Fibroblast of lung (primary cell): ENCODE measurements at regions not wholly inside any gene's neighbourhood (a gene's known extent, or its start where the extent isn't known, plus 50 kb on each side); places are given as distances from the start of the nearest gene placed in this dataset.

Experiments used
- DNase-seq, 2 donors: peaks; one replicate each; pipeline versions ENCODE4 v3.0.0 to v3.0.0-alpha.2; 2010; ENCODE audit warnings: low read depth in 2 of 2
- H2AFZ ChIP-seq: 2 replicates; pipeline ENCODE4 v1.5.1; 2012; ENCODE audit warnings: low read length, control low read depth, inconsistent platforms
- H3K27ac ChIP-seq: 2 replicates; pipeline ENCODE4 v1.5.1; 2011; ENCODE audit warnings: low read length, control low read depth; ENCODE audit not compliant: insufficient read depth
- H3K27me3 ChIP-seq: 2 replicates; pipeline ENCODE4 v1.5.1; 2011; ENCODE audit warnings: mild to moderate bottlenecking, low read length; ENCODE audit not compliant: control insufficient read depth, insufficient read depth
- H3K36me3 ChIP-seq: 2 replicates; pipeline ENCODE4 v1.5.1; 2011; ENCODE audit warnings: low read length; ENCODE audit not compliant: control insufficient read depth, insufficient read depth
- H3K4me1 ChIP-seq: 2 replicates; pipeline ENCODE4 v1.5.1; 2011; ENCODE audit warnings: low read length; ENCODE audit not compliant: control insufficient read depth, insufficient read depth; ENCODE audit errors: extremely low read depth
- H3K4me2 ChIP-seq: 2 replicates; pipeline ENCODE4 v1.5.1; 2011; ENCODE audit warnings: low read length, control low read depth; ENCODE audit not compliant: insufficient read depth; ENCODE audit errors: extremely low read depth
- H3K4me3 ChIP-seq, 4 experiments: fragments of 200-600 bp in 1 of 4; sonication (generic) in 1 of 4; replicated peaks in 1 of 4; 2 replicates each; pipeline ENCODE4 v1.5.1; 2011 to 2016; ENCODE audit warnings: low read length in 4 of 4, low read depth in 3 of 4, mild to moderate bottlenecking in 3 of 4, control low read depth in 2 of 4, inconsistent platforms in 1 of 4, mixed read lengths in 1 of 4; ENCODE audit not compliant: insufficient read depth in 1 of 4; ENCODE audit errors: control extremely low read depth in 1 of 4
- H3K79me2 ChIP-seq: 2 replicates; pipeline ENCODE4 v1.5.1; 2012; ENCODE audit warnings: mild to moderate bottlenecking, low read length, inconsistent platforms; ENCODE audit not compliant: control insufficient read depth, insufficient read depth
- H3K9ac ChIP-seq: 2 replicates; pipeline ENCODE4 v1.5.1; 2011; ENCODE audit warnings: mild to moderate bottlenecking, low read length, control low read depth; ENCODE audit not compliant: insufficient read depth
- H3K9me3 ChIP-seq: 2 replicates; pipeline ENCODE4 v1.5.1; 2012; ENCODE audit warnings: low read depth, low read length; ENCODE audit not compliant: control insufficient read depth, insufficient read depth
- H4K20me1 ChIP-seq: 2 replicates; pipeline ENCODE4 v1.5.1; 2011; ENCODE audit warnings: low read length; ENCODE audit not compliant: control insufficient read depth, insufficient read depth; ENCODE audit errors: extremely low read depth
- CTCF ChIP-seq, 2 donors: IDR thresholded peaks in 1 of 2; conservative IDR thresholded peaks in 1 of 2; 1 replicate in 1 of 2; 2 replicates in 1 of 2; pipeline ENCODE4 v1.5.1; 2011 to 2012; ENCODE audit warnings: low read length in 2 of 2, control low read depth in 1 of 2, inconsistent platforms in 1 of 2, low read depth in 1 of 2, mild to moderate bottlenecking in 1 of 2
- EZH2 ChIP-seq: IDR thresholded peaks from 2 replicates; pipeline ENCODE4 v1.5.1; 2012; ENCODE audit warnings: low read length, control low read depth, mild to moderate bottlenecking; ENCODE audit errors: missing control alignments

DNA sequence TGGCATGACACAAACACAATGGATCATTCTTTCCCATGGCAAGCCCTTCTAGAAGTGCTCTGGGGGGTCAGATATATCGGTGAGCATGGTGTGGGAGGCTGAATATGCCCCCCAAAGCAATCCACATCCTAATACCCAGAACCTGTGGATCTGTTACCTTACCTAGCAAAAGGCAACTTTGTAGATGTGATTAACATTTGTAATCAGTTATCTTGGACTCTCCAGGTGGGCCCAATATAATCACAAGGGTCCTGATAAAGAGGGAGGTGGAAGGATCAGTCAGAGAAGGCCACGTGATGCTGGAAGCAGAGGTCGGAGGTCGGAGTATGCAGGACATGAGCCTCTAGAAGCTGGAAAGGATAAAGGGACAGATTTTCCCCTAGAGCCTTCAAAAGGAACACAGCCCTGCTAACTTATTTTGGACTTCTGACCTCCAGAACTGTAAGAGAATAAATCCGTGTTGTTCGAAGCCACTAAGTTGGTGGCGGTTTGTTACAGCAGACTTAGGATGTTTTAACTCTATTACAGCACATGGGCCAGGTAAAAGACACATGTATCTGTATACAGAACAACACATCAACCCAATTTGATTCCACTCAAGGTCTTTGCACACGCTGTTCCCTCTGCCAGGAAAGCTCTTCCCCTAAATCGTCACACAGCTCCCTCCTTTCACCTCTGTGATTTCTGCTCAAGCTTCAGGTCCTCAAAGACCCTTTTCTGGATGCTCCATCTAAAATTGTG lies 115.3 kb downstream of the NOG start:
- no peak overlapping the region for H3K9ac ChIP-seq
- H3K79me2 ChIP-seq = no peaks in the 10 kb centered on the region
- no peak overlapping the region for H2AFZ ChIP-seq
- H3K4me1 ChIP-seq = no peaks in the 10 kb centered on the region
- no peaks in the 10 kb centered on the region for H3K27me3 ChIP-seq
- no peak for DNase-seq
- no peak overlapping the region for H3K4me3 ChIP-seq
- H3K4me2 ChIP-seq = no peak overlapping the region
- H3K27ac ChIP-seq = no peak overlapping the region
- no peaks in the 10 kb centered on the region for H3K9me3 ChIP-seq
- H4K20me1 ChIP-seq = no peaks in the 10 kb centered on the region
- H3K36me3 ChIP-seq = no peaks in the 10 kb centered on the region
- TF ChIP-seq CTCF (conservative IDR thresholded peaks at IDR 0.05 in 1 of 2, IDR thresholded peaks at IDR 0.05 in 1 of 2; ENCODE audit: low read depth in 1 of 2, low read length in 2 of 2) (no peak), EZH2 (no peak)

DNA sequence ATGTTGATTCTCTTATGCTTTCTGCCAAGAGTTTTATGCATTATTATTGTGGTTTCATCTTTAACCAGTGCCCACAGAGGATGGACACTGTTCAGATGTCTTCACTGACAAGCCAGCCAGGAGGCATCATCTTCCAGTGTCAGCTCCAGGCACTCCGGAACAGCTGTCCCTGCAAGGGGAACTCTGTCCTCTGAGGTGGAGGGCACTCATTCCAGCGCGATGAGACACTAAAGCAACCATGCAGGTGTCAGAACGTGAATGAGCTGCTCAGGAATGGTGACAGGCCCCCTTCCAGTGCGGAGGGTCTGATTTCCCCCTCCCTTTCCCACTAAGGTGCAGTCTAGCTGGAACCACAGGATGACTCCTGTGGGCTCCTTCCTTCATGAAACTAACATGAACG lies 117.5 kb downstream of the NOG start:
- Histone ChIP-seq H3K36me3 (no peaks in the 10 kb centered on the region), H3K4me3 (no peak overlapping the region), H2AFZ (no peak overlapping the region), H3K4me1 (no peaks in the 10 kb centered on the region), H3K79me2 (no peaks in the 10 kb centered on the region), H4K20me1 (no peaks in the 10 kb centered on the region), H3K9ac (no peak overlapping the region), H3K27me3 (no peaks in the 10 kb centered on the region), H3K9me3 (no peaks in the 10 kb centered on the region), H3K27ac (no peak overlapping the region), H3K4me2 (no peak overlapping the region)
- no peak for TF ChIP-seq EZH2
- no peak for TF ChIP-seq CTCF (conservative IDR thresholded peaks at IDR 0.05 in 1 of 2, IDR thresholded peaks at IDR 0.05 in 1 of 2; ENCODE audit: low read depth in 1 of 2, low read length in 2 of 2)
- DNase-seq = no peak

DNA sequence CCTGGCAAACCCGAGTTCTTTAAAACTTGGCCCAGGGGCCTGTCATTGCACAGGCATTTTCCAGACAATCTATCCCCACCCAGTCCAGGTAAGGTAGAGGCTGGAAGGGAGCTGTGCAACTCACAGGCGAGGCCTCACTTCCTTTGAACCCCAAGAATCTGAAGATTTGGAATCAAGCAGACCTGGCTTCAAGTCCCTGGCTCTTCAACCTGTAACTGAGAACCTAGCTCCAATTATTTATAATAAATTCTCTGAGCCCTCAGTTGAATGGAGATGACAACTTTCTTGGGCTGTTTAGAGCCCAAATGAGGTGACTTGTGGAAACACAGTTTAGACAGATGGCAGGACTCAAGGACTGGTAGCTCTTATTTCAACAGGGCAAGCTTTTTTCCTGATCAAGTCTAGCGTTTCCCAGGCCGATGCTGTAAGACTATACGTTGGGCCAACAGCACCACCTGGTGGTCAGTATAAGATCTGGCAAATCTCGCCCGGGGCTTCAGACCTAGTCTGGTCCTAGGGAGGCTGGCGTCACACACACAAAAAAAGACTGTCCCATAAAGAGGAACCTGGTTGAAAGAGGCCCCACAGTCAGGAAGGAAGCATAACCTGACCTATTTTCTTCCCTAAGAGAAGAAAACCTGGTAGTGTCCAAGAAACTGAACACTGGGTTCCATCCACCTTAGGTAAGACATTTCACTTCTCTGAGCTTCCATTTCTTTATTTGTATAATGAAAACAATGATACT lies 117.9 kb downstream of the C17orf67 start:
- Histone ChIP-seq H2AFZ (no peak overlapping the region), H3K79me2 (no peaks in the 10 kb centered on the region), H4K20me1 (no peaks in the 10 kb centered on the region), H3K27me3 (no peaks in the 10 kb centered on the region), H3K27ac (no peak overlapping the region), H3K4me2 (no peak overlapping the region), H3K9me3 (no peaks in the 10 kb centered on the region), H3K4me1 (no peaks in the 10 kb centered on the region), H3K9ac (no peak overlapping the region), H3K36me3 (no peaks in the 10 kb centered on the region), H3K4me3 (no peak overlapping the region)
- DNase-seq = peak; percentile 61 to 85
- TF ChIP-seq CTCF (conservative IDR thresholded peaks at IDR 0.05 in 1 of 2, IDR thresholded peaks at IDR 0.05 in 1 of 2; ENCODE audit: low read depth in 1 of 2, low read length in 2 of 2) = peak; percentile 81 to 91
- TF ChIP-seq EZH2 = no peak
